Left renal cortex interstitium (tissue), 4 donors: ENCODE measurements at regions not wholly inside any gene's neighbourhood (a gene's known extent, or its start where the extent isn't known, plus 50 kb on each side); places are given as distances from the start of the nearest gene placed in this dataset.

ENCODE experiments used
- DNase-seq, 4 donors: peaks; one replicate each; pipeline ENCODE4 v3.0.0-alpha.2; 2013; ENCODE audit warnings: low read depth in 4 of 4, low spot score in 2 of 4, missing footprints in 1 of 4

DNA sequence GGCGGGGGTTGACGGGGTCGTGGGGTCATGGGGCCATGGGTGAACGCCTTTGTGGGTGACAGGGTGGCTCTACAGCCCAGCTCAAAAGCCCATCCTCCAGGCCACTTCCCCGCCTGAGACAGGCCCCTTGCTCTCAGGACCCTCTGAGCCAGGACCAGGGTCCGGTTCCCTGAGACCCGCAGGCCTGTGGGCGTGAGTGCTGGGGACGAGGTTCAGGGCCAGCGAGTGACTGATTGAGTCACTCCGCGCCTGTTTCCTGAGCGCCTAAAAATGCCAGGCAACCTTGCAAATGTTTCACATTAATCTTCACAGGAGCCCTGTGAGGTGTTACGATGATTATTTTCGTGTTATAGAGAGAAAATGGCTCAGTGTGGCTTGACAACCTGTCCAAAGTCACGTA is 97.8 kb downstream of the ZNF674 start:
- DNase-seq: peak in 1 of 4 donors; percentile 3

DNA sequence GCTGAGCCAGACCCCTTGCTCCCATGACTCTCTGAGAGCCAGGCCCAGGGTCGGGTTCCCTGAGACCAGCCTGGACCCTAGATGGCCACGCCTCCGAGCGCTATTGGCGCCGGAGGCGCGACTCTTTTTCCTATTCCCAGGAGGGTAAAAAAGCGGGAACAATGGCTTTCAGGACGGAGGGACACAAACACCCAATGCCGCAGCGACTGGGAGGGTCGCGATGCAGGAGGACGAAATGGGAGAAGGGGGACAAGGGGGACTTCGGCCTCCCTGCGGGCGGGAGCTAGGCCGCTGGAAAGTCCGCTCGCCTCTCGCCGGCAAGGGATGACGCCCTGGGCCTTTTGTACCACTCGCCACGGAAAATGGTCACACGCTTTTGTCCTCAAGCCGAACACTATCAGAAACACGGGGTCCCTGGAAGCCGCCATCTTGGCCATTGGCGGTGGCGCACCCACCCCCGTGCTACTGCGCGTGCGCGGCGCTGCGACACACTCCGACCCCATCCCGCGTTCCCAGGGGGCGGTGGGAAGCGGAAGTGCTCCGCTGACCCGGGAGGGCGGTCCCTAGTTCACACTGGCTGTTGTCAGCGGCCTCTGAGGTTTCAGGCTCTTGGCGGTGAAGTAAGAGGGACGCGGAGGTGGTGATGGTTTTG is 98.4 kb downstream of the ZNF674 start:
- DNase-seq: peak; percentile 31 to 73 (median 66)

DNA sequence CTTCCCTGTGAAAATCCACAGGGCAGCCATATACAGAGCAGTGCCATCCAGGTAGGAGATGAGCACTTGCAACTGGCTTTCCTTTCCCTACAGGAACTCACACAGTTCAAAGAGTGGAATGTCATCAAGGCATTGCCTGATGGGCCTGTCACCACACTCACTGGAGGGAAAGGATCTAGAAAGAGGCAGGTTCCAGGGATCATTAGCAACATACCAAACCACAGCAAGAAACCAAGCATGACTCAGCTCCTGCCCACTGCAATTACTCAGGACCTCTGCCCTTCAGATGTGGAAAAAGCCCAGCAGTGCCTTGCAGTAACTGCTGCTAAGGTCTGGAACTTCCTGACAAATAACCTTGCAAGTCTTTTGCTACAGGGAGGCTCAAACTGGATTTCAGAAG is 101.2 kb downstream of the ZNF674 start:
- DNase-seq: no peak

DNA sequence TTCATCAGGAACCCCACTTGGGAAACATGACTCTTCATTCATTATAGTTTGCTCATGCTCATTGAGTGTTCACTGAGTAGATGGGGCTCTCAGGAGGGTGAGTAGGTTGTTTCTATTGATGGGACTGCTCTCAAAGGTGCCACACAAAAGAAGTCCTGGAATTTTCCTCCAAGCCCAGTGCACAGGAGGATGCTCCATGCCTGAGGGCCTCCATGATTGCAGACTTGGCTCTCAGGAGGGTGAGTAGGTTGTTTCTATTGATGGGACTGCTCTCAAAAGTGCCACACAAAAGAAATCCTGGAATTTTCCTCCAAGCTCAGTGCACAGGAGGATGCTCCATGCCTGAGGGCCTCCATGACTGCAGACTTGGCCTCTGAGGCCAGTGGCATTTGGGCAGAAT is 108.5 kb downstream of the ZNF674 start:
- no peak for DNase-seq

DNA sequence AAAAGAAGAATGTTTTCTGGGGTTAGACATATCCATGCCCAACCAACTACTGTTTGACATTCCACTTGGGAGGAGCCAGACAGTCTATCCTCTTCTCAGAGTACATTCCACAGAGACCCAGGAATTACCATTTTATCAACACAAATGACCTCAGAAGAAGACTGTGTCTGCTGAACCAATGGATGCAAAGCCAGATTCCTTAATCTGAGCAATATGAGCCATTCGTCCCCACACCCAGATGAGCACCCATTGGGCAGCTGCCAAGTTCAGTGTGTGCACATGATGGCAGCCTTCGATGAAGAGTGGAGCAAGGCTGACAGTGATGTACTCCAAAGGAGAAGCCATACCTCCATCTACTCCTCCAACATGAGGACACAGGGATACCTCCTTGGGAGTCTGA is 111.3 kb downstream of the ZNF674 start:
- no peak for DNase-seq

DNA sequence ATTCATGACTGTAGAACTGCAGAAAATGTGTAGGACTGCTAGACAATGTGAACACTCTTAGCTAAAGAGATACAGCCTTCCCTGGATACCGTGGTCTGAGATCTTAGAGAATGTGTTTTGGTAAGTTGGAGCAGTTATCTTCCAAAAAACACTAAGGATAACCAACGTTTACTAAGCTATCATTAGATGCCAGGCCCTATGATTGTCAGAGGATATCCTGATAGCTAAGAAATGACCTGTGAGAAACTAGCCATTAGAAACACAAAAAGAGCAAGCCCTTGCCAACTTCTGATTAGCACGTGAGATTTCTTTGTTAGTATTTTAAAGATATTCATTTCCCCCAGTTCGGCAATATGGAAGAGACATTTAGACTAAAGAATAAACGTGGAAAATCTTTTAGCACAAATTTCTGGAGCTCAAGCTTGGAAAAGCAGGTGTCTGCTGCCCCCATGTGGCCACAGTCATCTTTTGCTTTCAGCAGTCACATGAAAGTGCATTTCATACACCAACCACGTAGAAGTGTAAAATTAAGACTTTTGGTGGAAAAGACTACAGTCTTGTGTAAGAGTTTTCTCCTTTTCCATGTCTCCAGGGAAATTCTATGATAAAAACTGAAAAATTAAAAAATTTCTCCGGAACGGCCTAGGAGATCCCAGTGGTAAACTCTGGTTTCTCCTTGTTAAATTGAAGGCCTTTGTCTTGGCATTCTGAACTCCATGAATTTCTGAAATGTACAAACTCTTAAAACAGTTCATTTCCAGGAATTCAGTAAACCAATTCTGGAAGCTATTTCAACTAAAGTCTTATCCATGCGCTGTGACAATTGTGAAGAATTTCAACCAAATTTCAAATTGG is 136.4 kb downstream of the ZNF674 start:
- peak in 3 of 4 donors; percentile 18 to 43 (median 24) for DNase-seq

DNA sequence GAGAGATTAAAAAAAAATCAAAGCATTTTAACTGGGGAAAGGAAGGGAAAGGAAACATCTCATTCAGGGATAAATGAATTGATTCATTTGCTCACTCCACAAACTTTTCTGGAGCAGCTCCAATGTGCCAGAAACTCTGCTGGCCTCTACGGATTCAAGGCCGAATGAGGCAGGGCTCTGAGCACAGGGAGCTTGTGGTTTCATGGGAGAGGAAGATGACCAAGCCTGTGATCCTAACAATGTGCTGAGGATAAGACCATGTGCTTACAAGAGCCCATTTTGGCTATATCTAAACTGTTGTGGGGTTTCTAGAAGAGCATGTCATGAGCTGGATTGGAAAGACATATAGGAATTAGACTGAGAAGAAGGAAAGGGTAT is 137.5 kb downstream of the ZNF674 start:
- DNase-seq: no peak

DNA sequence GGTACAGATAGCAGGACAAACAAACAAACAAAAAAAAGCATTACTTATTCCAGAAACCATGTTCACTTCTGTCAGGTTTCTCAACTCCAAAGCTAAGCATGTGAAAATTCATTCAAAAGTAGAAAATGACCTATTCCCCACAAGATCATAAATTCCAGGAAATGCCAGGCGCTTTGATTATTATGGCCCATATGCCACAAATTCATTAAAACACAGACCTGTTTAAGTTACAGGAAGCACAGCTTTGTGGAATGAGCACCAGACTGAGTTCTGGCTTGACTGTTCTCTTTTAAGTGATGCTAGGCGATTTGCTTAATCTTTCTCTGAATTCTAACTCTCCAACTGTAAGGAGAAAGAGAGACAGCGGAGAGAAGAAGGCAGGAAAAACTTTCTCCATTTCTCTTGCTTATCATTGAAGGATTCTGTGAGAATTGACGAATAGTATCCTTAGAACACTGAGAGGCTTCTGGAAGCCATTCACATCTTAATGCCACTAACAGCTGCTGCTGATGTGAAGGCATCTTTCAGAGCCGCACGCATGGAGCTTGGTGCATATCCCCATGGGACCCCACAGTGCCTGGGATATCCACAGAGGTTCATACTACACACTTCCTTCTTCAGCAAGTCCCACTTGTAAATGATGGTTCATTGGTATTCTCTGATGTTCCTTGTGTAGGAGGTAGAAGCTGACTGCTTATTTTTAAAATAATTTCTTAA is 138.0 kb downstream of the ZNF674 start:
- no peak for DNase-seq

DNA sequence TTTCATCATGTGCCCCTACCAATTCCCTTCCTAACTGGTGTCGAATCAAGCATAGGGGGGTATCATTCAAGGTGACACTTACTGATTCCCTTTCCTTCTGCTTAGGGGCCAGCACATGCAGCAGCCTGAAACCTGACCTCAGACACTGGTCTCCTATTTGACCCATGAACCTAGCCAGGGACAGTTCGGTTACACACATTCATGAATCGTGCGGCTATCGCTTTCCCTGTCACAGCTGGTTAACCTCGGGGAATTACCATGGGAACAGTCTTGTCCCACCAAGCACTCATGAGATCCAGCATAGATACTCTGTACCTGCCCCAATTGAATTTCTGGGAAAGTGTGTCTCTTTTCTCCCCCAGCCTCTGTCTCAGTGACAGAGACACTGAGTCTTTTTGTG is 140.4 kb downstream of the ZNF674 start:
- peak in 3 of 4 donors; percentile 13 to 27 (median 20) for DNase-seq

DNA sequence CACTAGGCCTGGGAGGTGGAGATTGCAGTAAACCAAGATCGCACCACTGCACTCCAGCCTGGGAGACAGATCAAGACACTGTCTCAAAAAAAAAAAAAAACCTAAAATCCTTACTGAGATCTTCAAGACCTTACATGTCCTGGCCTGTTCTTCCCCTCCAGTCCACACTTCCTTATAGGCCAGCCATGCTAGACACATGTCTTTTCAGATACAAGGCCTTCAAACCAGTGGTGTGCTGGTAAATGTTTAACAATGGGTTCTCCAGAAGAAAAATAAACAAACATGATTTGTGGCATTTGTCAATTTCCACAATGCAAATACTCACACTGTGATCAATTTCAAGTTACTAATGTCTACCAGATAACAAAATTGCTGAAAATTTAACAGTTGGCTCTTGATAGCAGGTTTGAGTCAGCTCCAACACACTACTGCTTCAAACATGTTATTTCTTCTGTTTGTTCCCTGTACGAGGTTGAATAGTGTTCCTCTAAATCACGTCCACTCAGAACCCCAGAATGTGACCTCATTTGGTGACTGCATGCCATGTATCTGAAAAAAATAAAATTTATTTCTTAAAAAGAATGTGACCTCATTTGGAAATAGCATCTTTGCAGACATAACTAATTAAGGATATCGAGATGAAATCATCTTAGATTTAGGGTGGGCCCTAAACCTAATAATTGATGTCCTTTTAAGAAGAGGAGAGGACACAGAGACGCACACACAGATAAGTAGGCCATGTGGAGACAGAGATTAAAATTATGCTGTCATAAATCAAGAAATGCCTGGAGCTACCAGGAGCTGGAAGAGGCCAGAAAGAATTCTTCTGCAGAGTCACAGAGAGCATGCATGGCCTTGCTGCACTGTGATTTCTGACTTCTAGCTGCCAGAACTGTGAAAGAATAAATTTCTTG is 144.4 kb downstream of the ZNF674 start:
- DNase-seq: no peak

DNA sequence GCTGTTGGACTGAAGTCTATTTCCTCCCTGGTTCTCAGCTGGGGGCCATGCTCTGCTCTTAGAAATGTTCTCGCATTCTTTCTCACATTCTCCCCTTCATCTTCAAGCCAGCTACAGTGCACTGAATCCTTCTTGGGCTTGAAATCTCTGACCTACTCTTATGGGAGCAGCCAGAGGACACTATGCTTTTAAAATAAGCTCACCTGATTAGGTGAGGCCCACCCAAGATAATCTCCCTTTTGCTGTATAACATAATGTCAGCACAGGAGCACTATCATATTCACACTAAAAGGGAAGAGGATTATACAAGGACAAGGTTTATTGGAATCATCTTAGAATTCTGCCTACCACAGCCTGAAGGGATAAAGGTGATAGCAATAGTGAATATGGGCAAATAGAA is 146.3 kb downstream of the ZNF674 start:
- no peak for DNase-seq

DNA sequence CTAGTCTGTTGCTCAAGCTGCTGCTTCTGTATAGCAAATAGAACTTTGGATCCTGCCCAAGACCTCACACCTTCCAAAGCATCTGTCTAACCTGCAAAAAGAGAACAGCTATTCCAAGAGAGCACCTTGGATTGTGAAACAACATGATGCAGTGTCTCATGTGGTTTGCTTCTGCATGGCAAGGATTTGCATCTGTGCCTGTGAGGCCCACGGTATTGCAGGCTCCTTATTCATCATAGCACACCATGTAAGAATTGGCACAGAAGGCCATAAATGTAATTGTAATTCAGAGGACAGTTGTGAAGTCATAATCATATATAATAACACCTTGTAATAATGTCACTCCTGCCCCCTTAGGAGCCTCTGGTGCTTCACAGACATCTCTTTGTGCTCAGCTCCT is 147.1 kb downstream of the ZNF674 start:
- no peak for DNase-seq

DNA sequence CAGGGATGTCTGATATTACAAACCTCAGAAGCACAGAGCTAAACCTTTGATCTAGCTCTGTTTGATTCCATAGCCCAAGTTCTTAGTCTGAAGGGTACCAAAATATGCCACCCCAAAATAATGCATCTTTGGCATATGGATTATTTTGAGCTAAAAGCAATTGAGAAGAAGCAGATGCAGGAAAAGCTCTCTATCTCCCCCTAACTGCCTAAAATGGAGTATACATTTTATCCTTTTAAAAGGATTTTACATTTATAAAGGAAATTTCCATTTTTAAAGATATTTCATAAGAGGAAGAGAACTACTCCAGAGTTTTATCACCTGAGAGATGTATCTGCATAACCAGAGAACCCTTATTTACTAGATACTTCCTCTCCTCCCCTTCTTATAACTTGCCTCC is 158.7 kb downstream of the ZNF674 start:
- DNase-seq: no peak

DNA sequence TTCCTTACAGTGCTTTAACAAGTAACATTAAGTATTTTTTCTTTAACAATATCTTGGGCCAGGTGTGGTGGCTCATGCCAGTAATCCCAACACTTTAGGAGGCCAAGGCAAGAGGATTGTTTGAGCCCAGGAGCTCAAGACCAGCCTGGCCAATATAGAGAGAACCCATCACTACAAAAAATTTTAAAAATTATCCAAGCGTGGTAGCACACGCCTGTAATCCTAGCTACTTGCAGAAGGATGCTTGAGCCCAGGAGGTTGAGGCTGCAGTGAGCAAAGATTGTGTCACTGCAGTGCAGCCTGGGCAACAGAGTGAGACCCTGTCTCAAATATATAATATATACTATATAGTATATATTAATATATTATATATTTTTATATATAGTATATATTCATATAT is 162.2 kb downstream of the ZNF674 start:
- DNase-seq: no peak

DNA sequence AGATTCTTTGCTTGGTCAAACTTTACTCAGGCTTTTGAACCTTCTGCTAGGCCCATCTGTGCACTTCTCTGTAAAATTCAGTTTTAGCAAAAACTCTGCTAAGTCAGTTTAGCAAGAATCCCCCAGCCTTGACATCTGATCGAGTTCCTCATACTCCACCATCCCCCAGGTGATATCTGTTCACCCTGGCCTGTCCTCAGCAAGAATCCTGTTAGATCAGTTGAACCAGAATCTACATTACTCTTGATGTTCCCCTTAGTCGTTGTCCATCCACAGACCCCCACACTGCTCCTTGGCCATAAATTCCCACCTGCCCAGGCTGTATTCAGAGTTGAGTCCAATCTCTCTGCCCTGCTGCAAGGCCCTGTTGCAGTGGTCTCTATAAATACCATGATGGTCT is 162.6 kb downstream of the ZNF674 start:
- DNase-seq: no peak

DNA sequence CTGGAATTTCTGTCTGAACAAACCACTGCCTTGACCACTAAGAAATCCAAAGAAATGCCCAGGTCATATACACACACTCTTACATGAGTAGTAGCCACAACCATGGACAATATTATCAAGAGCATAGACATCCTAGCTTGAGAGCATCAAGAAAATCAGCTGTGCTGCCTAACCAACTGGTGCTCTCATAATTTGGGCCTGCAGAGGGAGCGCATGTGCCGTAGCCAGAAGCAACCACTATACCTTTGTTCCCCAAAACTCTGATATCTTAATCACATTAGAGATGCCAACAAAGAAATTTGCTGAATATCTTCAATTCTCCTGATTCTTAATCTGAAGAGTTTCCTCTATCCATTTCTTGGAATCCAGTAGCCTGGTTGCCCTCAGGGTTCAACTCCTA is 163.6 kb downstream of the ZNF674 start:
- DNase-seq: no peak

DNA sequence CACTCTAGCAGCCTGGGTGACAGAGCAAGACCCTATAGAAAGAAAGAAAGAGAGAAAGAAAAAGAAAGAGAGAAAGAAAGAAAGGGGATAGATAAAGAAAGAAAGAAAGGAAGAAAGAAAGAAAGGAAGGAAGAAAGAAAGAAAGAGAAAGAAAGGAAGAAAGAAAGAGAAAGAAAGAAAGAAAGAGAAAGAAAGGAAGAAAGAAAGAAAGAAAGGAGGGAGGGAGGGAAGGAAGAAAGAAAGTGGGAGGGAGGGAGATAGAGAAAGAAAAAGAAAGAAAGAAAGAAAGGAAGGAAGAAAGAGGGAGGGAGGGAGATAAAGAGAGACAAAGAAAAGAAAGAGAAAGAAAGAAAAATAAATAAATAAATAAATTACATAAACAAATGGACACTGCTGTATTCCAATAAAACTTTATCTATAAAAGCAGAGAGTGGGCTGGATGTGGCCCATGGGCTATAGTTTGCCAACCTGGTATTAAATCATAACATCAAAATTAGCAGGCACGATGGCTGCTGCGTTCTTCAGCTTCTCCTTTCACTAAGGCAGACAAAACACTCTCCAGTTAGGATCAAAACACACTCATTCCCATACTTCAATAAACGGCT is 165.0 kb downstream of the ZNF674 start:
- DNase-seq: no peak

DNA sequence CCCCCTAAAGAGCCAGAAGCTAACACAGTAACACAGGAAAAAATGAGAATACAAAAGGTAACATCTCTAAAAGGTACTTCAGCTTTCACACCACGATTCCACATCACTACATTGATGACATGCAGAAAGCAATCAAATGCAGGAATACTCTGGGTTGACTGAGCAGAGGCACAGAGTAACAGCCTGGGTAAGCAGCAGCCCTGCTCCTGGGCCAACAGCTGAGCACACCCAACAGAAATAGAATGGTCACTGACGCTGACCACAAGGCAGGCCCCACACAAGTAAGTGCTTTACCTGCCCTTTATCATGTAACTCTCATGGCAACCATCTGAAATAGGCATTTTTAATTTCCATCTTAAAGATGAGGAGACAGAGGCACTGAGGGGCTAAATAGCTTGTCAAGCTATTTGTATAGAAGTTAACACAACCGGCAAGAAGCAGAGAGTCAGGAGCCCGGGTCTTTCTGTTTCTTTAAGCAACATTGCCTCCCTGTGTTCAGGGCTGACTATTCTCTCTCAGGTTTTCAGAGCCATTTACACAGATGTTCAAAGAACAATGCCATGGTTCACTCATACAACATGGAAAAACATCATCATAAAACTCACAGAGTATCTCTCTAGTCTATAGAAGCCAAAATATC is 168.9 kb downstream of the ZNF674 start:
- DNase-seq: peak in 2 of 4 donors; percentile 18 to 19

DNA sequence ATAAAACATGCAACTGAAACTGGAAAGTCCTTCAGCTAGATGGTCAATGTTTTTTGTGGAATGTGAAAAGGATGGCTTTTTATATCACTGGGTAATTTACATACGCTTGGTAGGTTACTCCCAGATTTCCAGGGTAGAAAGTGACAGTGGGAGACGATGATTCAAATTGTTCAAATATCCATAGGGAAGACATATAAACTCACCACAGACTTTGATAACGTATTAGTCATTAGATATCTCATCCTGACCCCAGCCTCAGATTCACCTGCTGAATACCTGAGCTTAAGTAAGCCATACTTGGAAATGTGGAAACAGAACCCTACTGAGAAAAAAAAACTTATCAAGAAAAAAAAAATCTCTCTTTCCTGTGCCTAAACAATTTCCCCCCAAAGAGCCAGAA is 169.4 kb downstream of the ZNF674 start:
- no peak for DNase-seq

DNA sequence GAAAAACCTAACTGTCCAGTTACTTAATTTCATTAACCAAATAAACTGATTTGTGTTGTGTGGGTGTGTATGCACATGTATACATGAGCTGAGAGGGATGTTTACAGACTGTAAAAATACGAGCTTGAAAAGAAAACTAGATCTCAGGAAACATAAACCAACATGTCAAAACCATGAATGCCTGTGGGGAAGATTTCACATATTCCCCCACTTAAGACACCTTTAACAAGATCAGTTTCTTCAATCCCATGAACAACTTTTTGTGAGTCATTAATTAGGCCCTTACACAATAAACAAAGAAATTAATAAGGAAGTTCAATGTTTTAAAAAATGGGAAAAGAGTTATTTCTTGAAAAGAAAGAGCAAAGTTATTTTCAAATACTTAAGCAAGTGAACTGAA is 170.8 kb downstream of the ZNF674 start:
- no peak for DNase-seq
